Adrenal gland (tissue), 9 donors: ENCODE measurements at regions not wholly inside any gene's neighbourhood (a gene's known extent, or its start where the extent isn't known, plus 50 kb on each side); places are given as distances from the start of the nearest gene placed in this dataset.

Experiments
- DNase-seq, 7 donors: peaks; one replicate each; pipeline ENCODE4 v3.0.0-alpha.2; 2019 to 2020
- H3K27ac ChIP-seq, 5 donors: fragments of 200-600 bp; sonication (generic) in 4 of 5; 1 replicate in 3 of 5; 2 replicates in 2 of 5; pipeline versions ENCODE4 v1.5.1 to v1.8.0; 2016 to 2020; ENCODE audit warnings: mild to moderate bottlenecking in 1 of 5
- H3K27me3 ChIP-seq: fragments of 200-600 bp; 2 replicates; pipeline ENCODE4 v1.8.0; 2021
- H3K36me3 ChIP-seq, 2 donors: fragments of 200-600 bp; replicated peaks in 1 of 2; 1 replicate in 1 of 2; 2 replicates in 1 of 2; pipeline versions ENCODE4 v1.5.1 to v1.8.0; 2018 to 2022
- H3K4me1 ChIP-seq, 2 donors: fragments of 200-600 bp; replicated peaks in 1 of 2; 1 replicate in 1 of 2; 2 replicates in 1 of 2; pipeline versions ENCODE4 v1.5.1 to v1.8.0; 2018 to 2021
- H3K4me3 ChIP-seq, 4 donors: fragments of 200-600 bp; sonication (generic) in 3 of 4; one replicate each; pipeline ENCODE4 v1.5.1; 2016 to 2018
- H3K9me3 ChIP-seq, 3 donors: fragments of 200-600 bp; sonication (generic) in 1 of 3; replicated peaks in 1 of 3; 1 replicate in 2 of 3; 2 replicates in 1 of 3; pipeline versions ENCODE4 v1.5.1 to v1.8.0; 2016 to 2021
- CTCF ChIP-seq, 6 experiments: fragments of 450-650 bp in 4 of 6; fragments of 200-600 bp in 2 of 6; sonication (generic) in 1 of 6; IDR thresholded peaks; 1 replicate in 5 of 6; 2 replicates in 1 of 6; pipeline versions ENCODE4 v1.5.1 to v1.8.0; 2016 to 2021; ENCODE audit warnings: antibody characterized with exemption in 6 of 6, mild to moderate bottlenecking in 2 of 6, moderate library complexity in 1 of 6
- POLR2A ChIP-seq, 2 donors: fragments of 450-650 bp; IDR thresholded peaks; one replicate each; pipeline ENCODE4 v1.6.1; 2017; ENCODE audit warnings: antibody characterized with exemption in 2 of 2, mild to moderate bottlenecking in 2 of 2, moderate library complexity in 1 of 2
- WGBS, 4 donors: extraction: QIAGEN DNeasy Blood & Tissue Kit in 2 of 4; methylation state at CpG; one replicate each; pipeline versions ENCODE4 v1.1.5 to v1.1.7; 2013 to 2017; 5-methylcytosine and 5-hydroxymethylcytosine counted together
- intact Hi-C, 2 donors: fragments of 100-400 bp; cut with DNase I; formaldehyde crosslinking; loops; one replicate each; pipeline versions ENCODE4 v1.14.1 to v1.15.0; 2022 to 2023
- donor health status: healthy with polysubstance abuse.
- donor health status: Bipolar disorder and iron deficiency.
- donor health status: DM: yes; HTN: yes; CAD: no.
- donor health status: DM: no; HTN: no; CAD: no.
- donor health status: DM: no; HTN: no; CAD: no.

- Histone ChIP-seq H3K9me3 (no peaks in the 10 kb centered on the region), H3K4me3 (no peak overlapping the region), H3K4me1 (no peaks in the 10 kb centered on the region), H3K27me3 (peaks cover 23% of the 10 kb centered on the region), H3K36me3 (no peaks in the 10 kb centered on the region), H3K27ac (no peak overlapping the region)
- DNase-seq = no peak
- no peak for TF ChIP-seq POLR2A (IDR thresholded peaks at IDR 0.05)
- no peak for TF ChIP-seq CTCF (IDR thresholded peaks at IDR 0.05)
- intact Hi-C loops = no loop called here
- 70 to 77% (median 76%) methylated on average over 3 of the region's 3 CpGs for WGBS, 4 donors
Measured at GRCh38 chr3:43922374-43922773, 231.6 kb downstream of the ABHD5 start.

- DNase-seq = no peak
- Histone ChIP-seq H3K36me3 (no peaks in the 10 kb centered on the region), H3K27ac (no peak overlapping the region), H3K27me3 (peaks cover 23% of the 10 kb centered on the region), H3K4me3 (no peak overlapping the region), H3K9me3 (no peaks in the 10 kb centered on the region), H3K4me1 (no peaks in the 10 kb centered on the region)
- WGBS, 4 donors = 28 to 36% (median 32%) methylated on average over 13 of the region's 13 CpGs
- TF ChIP-seq POLR2A (IDR thresholded peaks at IDR 0.05) = no peak
- TF ChIP-seq CTCF (IDR thresholded peaks at IDR 0.05) = no peak
- intact Hi-C loops = no loop called here
Measured at GRCh38 chr3:43923104-43923882, 232.6 kb downstream of the ABHD5 start.

- intact Hi-C loops = no loop called here
- no peaks in the 10 kb centered on the region for H3K9me3 ChIP-seq
- H3K27ac ChIP-seq = no peak overlapping the region
- TF ChIP-seq CTCF (IDR thresholded peaks at IDR 0.05) = no peak
- no peak for TF ChIP-seq POLR2A (IDR thresholded peaks at IDR 0.05)
- 56 to 65% (median 62%) methylated on average over 4 to 5 of the region's 5 CpGs for WGBS, 4 donors
- no peaks in the 10 kb centered on the region for H3K36me3 ChIP-seq
- H3K27me3 ChIP-seq = peaks cover 23% of the 10 kb centered on the region
- no peaks in the 10 kb centered on the region for H3K4me1 ChIP-seq
- DNase-seq = no peak
- H3K4me3 ChIP-seq = no peak overlapping the region
Measured at GRCh38 chr3:43926055-43926454, 235.3 kb downstream of the ABHD5 start.

GRCh38 chr3:43932921-43933320, 242.2 kb downstream of the ABHD5 start:
- DNase-seq = no peak
- Histone ChIP-seq H3K4me1 (no peaks in the 10 kb centered on the region), H3K27ac (no peak overlapping the region), H3K36me3 (no peaks in the 10 kb centered on the region), H3K9me3 (no peaks in the 10 kb centered on the region), H3K27me3 (no peaks in the 10 kb centered on the region), H3K4me3 (no peak overlapping the region)
- TF ChIP-seq CTCF (IDR thresholded peaks at IDR 0.05) (no peak), POLR2A (IDR thresholded peaks at IDR 0.05) (no peak)
- intact Hi-C loops = no loop called here
- WGBS, 4 donors = 65 to 80% (median 68%) methylated on average over 3 of the region's 3 CpGs
